ENCODE measurements at regions not wholly inside any gene's neighbourhood (a gene's known extent, or its start where the extent isn't known, plus 50 kb on each side); places are given as distances from the start of the nearest gene placed in this dataset.
"Not testable (repeated sequence)": the region's sequence is repeated elsewhere in the genome, so short reads cannot be mapped to it uniquely, and the experiment has no call there.

DNA sequence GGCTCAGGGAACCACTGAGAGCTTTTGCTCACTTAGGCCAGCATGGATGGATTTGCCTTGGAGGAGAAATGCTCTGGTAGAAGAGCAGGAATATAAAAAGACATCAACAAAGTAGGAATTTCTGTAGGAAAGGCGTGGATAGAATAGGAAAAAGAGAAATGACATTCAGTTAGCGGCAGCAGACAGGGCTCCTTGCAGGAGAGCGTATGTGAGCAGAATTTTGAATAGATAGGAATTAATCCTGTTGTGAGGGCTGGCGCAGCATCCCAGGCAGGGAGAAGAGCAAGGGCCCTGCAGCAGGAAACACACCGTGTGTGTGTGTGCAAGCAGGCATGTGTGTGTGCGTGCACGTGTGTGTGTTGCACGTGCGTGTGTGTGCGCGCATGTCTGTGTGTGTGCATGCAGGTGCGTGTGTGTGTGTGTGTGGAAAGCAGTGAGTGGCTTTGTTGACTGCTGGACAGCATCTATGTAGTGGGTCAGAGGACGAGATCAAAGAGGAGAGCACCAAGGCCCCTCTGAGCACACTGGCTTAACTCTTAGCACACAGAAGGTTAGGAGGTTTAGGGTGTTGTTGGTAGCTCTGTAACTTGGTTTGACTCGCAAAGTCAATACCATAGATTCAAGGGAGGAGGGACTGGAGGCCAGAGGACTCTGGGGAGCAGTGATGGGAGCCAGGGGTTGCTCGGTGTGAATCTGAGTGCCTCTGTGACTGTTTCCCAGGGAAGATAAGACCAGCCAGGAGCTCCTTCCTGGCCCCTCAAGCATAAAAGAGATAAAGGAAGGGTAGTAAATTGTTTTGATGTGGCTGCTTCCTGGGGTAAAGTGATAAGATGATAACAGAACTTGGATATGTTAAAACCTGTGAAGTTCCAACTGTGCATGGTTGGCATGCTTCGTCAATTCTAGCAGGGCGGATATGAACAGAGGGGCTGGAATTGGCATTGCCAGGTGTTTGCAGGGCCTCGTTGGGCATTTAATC is 639.5 kb downstream of the NR2F2 start:
- H3K27me3 ChIP-seq (replicated peaks; ENCODE audit: control insufficient read depth, insufficient read depth, low read length), result no peaks in the 10 kb centered on the region
- no peak for DNase-seq (ENCODE audit: extremely low read depth, insufficient read length)
- no peak overlapping the region for H3K4me3 ChIP-seq (replicated peaks; ENCODE audit: low read depth, low read length)
- no peaks in the 10 kb centered on the region for H3K36me3 ChIP-seq (ENCODE audit: control insufficient read depth, insufficient read depth, low read length)
- no peak for TF ChIP-seq CTCF (IDR thresholded peaks at IDR 0.05; ENCODE audit: insufficient read depth, low read length, poor library complexity, severe bottlenecking)

DNA sequence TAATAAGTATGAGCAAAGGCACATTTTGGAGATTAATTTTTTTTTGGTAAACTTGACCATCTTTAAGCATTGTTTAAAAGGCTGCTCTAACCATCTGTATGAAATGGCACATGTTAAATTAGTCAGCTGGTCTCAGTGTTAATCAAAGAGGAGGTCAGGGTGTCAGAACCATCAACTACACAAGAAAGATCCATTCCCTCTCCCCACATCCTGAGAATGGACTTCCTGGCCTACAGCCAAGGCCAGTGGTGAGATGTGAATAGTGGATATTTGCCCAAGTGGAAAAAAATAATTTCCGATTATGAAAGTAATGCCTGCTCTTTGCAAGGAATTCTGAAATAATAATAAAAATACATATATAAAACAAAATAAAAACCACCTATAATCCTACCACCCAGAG is 641.7 kb downstream of the NR2F2 start:
- TF ChIP-seq CTCF (IDR thresholded peaks at IDR 0.05; ENCODE audit: insufficient read depth, low read length, poor library complexity, severe bottlenecking), result no peak
- no peak for DNase-seq (ENCODE audit: extremely low read depth, insufficient read length)

DNA sequence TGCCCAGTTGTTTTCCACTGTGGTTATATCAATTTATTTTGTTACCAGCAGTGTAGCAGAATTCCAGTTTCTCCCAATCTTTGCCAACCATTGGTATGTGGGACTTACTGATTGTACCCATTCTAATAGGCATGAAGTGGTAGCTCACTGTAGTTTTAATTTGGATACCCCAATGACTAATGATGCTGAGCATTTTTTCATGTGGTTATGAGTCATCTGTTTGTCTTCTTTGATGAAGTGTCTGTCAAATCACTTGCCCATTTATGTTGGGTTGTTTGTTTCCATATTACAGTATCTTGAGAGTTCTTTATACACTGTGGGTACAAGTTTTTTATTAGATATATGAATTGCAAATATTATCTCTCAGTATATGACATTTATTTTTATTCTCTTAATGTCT is 644.3 kb downstream of the NR2F2 start:
- H3K36me3 ChIP-seq (ENCODE audit: control insufficient read depth, insufficient read depth, low read length), result no peaks in the 10 kb centered on the region
- TF ChIP-seq CTCF (IDR thresholded peaks at IDR 0.05; ENCODE audit: insufficient read depth, low read length, poor library complexity, severe bottlenecking), result no peak
- H3K27me3 ChIP-seq (replicated peaks; ENCODE audit: control insufficient read depth, insufficient read depth, low read length), result no peaks in the 10 kb centered on the region
- DNase-seq (ENCODE audit: extremely low read depth, insufficient read length), result no peak
- no peak overlapping the region for H3K4me3 ChIP-seq (replicated peaks; ENCODE audit: low read depth, low read length)

More for the DNA sequence above, 641.7 kb downstream of the NR2F2 start:
- Histone ChIP-seq H3K27me3 (replicated peaks; ENCODE audit: control insufficient read depth, insufficient read depth, low read length) (no peaks in the 10 kb centered on the region), H3K36me3 (ENCODE audit: control insufficient read depth, insufficient read depth, low read length) (no peaks in the 10 kb centered on the region), H3K4me3 (replicated peaks; ENCODE audit: low read depth, low read length) (no peak overlapping the region)

DNA sequence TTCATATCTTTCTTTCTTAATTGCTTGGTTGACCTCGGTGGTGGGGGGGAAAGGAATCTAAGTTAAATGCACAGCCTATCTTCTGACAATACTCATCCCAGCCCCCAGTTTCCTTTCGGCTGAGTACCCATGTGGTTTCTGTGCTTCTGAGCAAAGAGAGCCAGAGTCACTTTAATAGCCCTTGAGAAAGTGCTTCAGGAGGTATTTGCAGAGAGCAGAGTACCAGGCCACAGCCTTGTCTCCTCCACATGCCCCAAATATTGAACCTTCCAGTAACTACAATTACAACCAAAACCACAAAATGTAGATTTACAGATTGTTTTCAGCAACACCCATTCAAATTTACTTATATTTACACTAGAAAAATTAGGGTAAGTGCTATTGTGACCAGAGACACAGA is 647.4 kb downstream of the NR2F2 start:
- DNase-seq (ENCODE audit: extremely low read depth, insufficient read length), result no peak
- Histone ChIP-seq H3K4me3 (replicated peaks; ENCODE audit: low read depth, low read length) (no peak overlapping the region), H3K27me3 (replicated peaks; ENCODE audit: control insufficient read depth, insufficient read depth, low read length) (no peaks in the 10 kb centered on the region), H3K36me3 (ENCODE audit: control insufficient read depth, insufficient read depth, low read length) (no peaks in the 10 kb centered on the region)
- TF ChIP-seq CTCF (IDR thresholded peaks at IDR 0.05; ENCODE audit: insufficient read depth, low read length, poor library complexity, severe bottlenecking), result no peak

DNA sequence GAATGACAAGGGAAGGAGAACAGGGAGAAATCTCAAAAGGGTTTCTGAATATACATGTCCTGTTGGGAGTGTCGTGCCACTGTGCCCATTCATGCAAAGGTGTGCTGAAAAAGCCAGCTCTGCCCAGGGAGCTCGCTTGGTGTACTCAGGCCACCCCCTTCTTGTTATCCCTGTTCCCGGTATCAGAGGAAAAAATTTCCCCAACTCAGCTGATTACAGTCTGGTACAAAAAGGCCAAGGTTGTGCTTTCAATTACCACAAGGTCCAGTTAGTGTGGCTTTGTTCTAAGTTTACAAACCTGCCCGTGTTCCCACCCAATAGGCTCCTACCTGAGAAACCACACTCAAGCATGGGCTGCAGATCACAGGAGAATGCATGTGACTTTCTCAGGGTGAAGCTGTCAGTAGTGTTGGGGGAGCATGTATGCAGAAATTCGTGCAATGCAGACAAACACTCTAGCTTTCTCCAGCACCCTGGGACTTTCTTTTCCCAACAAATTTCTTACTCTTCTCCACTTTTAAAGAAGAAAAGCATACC is 648.5 kb downstream of the NR2F2 start:
- Histone ChIP-seq H3K27me3 (replicated peaks; ENCODE audit: control insufficient read depth, insufficient read depth, low read length) (no peaks in the 10 kb centered on the region), H3K4me3 (replicated peaks; ENCODE audit: low read depth, low read length) (no peak overlapping the region), H3K36me3 (ENCODE audit: control insufficient read depth, insufficient read depth, low read length) (no peaks in the 10 kb centered on the region)
- no peak for DNase-seq (ENCODE audit: extremely low read depth, insufficient read length)
- TF ChIP-seq CTCF (IDR thresholded peaks at IDR 0.05; ENCODE audit: insufficient read depth, low read length, poor library complexity, severe bottlenecking), result no peak

DNA sequence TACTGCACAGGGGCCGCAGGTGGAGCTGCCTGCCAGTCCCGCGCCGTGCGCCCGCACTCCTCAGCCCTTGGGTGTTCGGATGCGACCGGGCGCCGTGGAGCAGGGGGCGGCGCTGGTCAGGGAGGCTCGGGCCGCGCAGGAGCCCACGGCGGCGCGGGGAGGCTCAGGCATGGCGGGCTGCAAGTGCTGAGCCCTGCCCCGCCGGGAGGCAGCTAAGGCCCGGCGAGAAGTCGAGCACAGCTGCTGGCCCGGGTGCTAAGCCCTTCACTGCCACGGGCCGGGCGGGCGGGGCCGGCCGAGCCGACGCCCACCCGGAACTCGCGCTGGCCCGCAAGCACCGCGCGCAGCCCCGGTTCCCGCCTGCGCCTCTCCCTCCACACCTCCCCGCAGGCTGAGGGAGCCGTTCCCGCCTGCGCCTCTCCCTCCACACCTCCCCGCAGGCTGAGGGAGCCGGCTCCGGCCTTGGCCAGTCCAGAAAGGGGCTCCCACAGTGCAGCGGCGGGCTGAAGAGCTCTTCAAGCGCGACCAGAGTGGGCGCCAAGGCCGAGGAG is 653.7 kb downstream of the NR2F2 start:
- not testable (repeated sequence) for H3K27me3 ChIP-seq (replicated peaks; ENCODE audit: control insufficient read depth, insufficient read depth, low read length); H3K4me3 ChIP-seq (replicated peaks; ENCODE audit: low read depth, low read length); H3K36me3 ChIP-seq (ENCODE audit: control insufficient read depth, insufficient read depth, low read length); DNase-seq (ENCODE audit: extremely low read depth, insufficient read length)

All from GM06990 (cell line).